ENCODE measurements at regions not wholly inside any gene's neighbourhood (a gene's known extent, or its start where the extent isn't known, plus 50 kb on each side); places are given as distances from the start of the nearest gene placed in this dataset.

DNA sequence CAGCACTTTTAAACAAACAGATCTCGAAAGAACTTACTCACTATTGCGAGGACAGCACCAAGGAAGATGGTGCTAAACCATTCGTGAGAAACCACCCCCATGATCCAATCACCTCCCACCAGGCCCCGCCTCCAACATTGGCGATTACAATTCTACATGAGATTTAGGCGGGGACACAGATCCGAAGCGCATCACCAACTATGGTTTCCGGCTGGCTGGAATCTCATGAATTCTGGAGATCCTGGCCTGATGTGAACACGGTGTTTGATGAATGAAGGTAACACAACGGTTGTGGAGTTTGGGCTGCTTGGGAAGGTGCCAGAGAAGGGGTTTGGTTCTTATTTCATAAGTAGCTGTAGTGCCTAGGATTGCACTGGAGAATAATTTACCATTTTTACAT, 216.7 kb downstream of the EMX2 start:
- TF ChIP-seq, protein P1, sequence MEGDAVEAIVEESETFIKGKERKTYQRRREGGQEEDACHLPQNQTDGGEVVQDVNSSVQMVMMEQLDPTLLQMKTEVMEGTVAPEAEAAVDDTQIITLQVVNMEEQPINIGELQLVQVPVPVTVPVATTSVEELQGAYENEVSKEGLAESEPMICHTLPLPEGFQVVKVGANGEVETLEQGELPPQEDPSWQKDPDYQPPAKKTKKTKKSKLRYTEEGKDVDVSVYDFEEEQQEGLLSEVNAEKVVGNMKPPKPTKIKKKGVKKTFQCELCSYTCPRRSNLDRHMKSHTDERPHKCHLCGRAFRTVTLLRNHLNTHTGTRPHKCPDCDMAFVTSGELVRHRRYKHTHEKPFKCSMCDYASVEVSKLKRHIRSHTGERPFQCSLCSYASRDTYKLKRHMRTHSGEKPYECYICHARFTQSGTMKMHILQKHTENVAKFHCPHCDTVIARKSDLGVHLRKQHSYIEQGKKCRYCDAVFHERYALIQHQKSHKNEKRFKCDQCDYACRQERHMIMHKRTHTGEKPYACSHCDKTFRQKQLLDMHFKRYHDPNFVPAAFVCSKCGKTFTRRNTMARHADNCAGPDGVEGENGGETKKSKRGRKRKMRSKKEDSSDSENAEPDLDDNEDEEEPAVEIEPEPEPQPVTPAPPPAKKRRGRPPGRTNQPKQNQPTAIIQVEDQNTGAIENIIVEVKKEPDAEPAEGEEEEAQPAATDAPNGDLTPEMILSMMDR (conservative IDR thresholded peaks at IDR 0.05 in 1 of 2, IDR thresholded peaks at IDR 0.05 in 1 of 2; ENCODE audit: low read depth in 1 of 2, low read length in 2 of 2) = no peak
- TF ChIP-seq EZH2 (IDR thresholded peaks at IDR 0.05; ENCODE audit: low read length, missing control alignments) = no peak
